Sciatic nerve (tissue), 2 donors: ENCODE measurements at regions not wholly inside any gene's neighbourhood (a gene's known extent, or its start where the extent isn't known, plus 50 kb on each side); places are given as distances from the start of the nearest gene placed in this dataset.

Source experiments
- ATAC-seq: fragments of 200-7000 bp; cut with Tn5 transposase; one replicate; pipeline ENCODE4 v1.9.1; 2020; ENCODE audit warnings: mild to moderate bottlenecking, moderate library complexity
- DNase-seq: peaks from one replicate; pipeline ENCODE4 v3.0.0-alpha.2; 2020; ENCODE audit warnings: low spot score
- intact Hi-C: fragments of 100-400 bp; cut with DNase I; formaldehyde crosslinking; loops from one replicate; pipeline ENCODE4 v1.14.2; 2022
- donor health status: DM: no; HTN: no; CAD: no.
- donor health status: DM: no; HTN: no; CAD: no.

DNA sequence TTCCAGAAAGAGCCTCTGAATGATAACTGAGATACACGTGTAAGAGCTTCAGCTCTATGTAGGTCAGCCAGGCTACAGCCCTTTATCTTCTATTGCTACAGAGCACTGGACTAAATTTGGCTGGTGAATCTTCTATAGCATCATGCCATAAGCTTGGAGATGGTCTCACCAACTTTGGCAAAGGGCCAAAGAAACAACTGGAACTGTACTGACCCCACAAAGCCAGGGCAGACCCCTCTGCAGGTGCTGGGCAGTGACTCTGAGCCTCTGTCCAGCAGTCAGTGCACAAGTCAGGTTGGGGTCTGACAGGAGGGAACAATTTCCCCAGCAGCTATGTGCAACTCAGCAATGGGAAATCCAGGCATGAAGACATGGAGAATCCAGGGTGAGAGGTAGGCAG, 57.8 kb upstream of the NFASC start:
- no peak for ATAC-seq
- no peak for DNase-seq
- intact Hi-C loops = no loop called here

GRCh38 chr1:204813522-204813921, 57.1 kb upstream of the NFASC start:
- intact Hi-C loops = no loop called here
- ATAC-seq (no peak), DNase-seq (no peak)

GRCh38 chr1:204814166-204814884, 56.3 kb upstream of the NFASC start:
- ATAC-seq (no peak), DNase-seq (no peak)
- intact Hi-C loops = no loop called here

- ATAC-seq (no peak), DNase-seq (no peak)
- intact Hi-C loops = no loop called here
Measured at GRCh38 chr1:204817341-204817740, 53.3 kb upstream of the NFASC start.

DNA sequence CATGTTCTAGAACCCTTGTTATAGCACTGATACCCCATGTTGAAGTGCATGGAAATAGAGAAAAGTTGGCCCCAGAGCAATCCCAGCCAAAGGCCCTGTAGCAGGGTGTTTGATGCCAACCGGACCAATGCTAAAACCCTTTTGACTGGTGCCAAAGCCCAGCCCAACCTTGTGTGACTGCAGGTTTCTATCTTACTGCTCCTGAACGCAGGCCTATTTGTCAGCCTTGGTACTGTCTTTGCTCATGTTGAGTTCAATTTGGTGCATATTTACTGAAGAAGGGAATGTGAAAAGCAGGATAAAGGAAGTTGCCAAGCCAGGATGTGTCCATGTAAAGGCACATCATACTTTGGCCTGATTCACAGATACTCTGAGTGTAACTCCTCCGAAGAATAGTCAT, 51.7 kb upstream of the NFASC start:
- DNase-seq = peak; percentile 18
- no peak for ATAC-seq
- intact Hi-C loops = no loop called here

DNA sequence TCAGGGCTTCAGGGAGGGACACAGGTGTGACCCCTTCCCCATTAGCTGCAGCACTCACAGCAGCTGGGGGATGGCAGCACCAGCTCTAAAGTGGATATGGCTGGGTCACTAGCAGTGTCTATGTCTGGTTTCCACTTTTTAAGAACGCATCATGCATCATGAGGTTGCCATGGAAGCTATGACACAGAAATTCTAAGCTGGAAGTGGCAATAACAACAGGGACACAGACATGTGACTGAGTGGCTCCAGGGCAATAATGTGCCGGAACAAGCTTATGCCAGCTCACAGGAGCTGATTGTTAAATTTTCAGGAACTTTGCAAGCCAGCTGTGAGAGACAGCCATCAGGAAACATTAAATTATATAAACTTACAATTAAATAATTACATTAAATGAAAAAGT, 51.2 kb upstream of the NFASC start:
- intact Hi-C loops = no loop called here
- ATAC-seq (no peak), DNase-seq (peak; percentile 37)
